HG03378 (cell line): ENCODE measurements at regions not wholly inside any gene's neighbourhood (a gene's known extent, or its start where the extent isn't known, plus 50 kb on each side); places are given as distances from the start of the nearest gene placed in this dataset.
"Not testable (repeated sequence)": the region's sequence is repeated elsewhere in the genome, so short reads cannot be mapped to it uniquely, and the experiment has no call there.

Experiments
- ATAC-seq: cut with Tn5 transposase; IDR thresholded peaks from one replicate; pipeline ENCODE4 v1.9.1; 2021; ENCODE audit warnings: mild to moderate bottlenecking, moderate library complexity; ENCODE audit not compliant: unreplicated experiment

DNA sequence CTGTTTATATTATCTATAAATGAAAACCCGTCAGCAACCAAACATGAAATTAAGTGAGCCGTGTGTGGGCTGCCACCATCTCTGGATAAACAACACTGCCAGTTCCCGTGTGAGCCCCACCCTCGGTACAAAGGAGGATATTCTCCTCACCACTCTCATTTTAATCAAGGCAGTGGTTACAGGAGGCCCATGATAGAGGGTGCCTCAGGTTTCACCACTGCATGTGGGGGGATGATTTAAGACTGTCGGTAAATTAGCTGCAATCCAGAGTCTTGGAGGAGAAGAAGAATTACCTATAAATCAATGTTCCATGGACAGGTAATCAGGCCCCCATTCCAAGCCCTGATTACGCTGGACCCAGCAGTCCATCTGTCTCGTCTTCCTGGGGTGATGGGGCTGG lies 361.6 kb upstream of the SULF2 start:
- no peak for ATAC-seq

DNA sequence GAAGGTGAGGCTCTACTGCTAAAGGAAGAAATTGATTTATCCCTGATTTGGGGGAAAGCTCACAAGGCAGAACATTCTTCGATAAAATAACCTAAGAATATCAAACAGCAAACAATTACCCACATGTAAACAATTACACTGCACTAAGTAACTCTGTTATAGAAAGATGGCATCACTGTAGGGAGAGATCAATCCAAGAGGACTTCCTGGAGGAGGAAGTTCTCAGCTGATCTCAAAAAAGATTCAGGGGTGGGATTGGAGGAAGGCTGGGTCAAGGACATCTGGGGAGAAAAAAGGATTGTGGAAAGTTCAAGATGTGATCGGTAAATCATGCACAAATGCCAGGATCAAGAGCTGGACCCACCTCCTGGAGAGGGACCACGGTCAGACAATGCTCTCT lies 361.0 kb upstream of the SULF2 start:
- ATAC-seq: no peak

DNA sequence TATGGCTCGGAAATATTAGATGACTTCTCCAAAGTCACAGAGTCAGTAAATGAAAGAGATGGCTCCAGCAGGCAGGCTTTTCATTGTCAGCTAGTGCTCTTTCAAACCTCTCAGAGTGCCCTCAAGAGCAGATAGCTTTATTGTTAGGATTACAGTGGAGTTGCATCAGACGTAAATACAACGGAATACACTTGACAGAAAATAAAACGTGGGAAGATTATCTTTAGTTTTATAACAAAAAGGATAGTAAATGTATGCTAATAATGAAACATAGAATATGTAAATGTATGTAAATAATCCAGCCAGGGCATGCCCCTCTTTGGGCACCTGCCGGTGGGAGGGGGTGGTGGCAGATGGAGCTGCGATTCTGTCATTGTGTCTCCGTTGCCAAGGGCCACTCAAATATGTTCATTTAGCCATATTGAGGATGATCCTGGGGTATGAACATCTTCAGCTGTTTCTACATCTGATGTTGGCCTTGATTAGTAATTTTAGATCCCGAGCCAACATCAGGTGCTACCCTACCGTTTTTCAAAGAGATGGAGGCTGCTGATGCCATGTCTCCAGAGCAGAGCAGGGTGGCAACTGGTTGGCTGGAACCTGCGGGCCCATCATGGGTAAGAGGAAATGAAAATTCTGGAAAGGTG lies 358.3 kb upstream of the SULF2 start:
- ATAC-seq: no peak

DNA sequence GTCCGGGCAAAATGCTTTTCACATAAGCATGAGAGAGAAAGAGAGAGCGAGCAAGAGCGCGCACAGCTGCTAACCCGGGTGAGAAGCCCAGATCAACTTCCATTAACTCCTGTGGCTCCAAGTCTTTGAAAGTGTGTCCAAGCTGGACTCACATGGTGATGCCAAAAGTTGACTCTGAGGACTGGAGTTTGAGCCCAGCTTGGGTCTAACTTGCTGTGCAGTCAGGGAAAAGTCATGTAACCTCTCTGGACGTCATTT lies 357.2 kb upstream of the SULF2 start:
- no peak for ATAC-seq

DNA sequence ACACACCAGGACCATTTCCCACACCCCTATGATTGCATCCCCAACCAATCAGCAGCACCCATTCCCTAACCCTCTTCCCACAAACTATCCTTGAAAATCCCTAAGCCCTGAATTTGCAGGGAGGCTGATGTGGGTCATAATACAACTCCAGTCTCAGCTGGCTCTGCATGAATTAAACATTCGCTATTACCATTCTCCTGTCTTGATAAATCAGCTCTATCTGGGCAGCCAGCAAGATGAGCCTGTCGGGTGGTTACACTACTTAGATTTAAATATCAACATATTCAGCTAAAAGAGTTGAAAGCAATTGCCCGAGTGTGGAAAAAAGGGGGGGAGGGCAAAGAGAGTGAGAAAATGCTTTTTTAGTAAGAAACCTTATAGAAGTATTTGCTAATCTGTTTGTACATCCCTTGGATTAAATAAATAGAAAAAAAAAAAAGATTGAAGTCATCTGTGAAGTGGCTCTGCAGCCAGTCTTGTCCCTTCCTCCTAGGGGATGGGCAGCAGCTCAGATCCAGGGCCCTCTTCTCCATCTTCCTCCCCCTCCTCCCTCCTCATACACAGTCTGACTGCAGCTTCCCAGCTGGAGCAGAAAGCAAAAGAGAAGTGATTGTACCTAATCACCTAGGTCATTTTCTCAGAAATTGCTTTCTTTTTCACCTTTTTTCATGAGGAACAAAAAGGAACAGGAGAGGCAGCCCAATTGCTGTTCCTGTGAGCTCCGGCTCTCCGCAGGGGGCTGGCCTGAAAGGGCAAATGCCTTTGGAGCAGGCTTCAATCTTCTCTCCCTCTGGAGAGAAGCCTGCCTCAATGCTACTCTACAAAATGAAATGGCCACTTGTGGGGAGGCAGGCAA lies 356.6 kb upstream of the SULF2 start:
- no peak for ATAC-seq

DNA sequence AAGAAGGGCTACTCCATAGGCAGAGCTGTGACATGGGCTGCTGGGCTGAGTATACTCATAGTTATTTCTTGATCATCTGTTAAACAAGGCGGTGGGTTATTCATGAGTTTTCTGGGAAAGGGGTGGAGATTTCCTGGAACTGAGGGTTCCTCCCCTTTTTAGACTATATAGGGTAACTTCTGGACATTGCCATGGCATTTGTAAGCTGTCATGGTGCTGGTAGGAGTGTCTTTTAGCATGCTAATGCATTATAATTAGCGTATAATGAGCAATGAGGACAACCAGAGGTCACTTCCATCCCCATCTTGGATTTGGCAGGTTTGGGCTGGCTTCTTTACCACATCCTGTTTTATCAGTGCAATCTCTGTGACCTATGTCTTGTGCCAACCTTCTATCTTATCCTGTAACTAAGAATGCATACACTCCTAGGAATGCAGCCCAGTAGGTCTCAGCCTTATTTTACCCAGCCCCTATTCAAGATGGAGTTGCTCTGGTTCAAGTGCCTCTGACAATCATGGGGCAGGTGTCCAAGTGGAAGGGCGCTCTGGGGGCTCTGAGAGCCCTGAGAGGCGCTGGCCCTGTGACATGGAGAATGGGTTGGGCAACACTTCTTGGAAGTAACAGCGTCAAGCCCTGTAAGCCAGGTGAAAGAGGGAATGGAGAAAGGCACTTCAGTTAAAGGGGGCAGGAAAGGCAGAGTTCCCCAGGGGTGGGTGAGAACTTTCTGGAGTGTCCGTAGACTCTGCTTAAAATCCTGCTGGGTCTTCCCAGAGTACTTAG lies 354.2 kb upstream of the SULF2 start:
- no peak for ATAC-seq

DNA sequence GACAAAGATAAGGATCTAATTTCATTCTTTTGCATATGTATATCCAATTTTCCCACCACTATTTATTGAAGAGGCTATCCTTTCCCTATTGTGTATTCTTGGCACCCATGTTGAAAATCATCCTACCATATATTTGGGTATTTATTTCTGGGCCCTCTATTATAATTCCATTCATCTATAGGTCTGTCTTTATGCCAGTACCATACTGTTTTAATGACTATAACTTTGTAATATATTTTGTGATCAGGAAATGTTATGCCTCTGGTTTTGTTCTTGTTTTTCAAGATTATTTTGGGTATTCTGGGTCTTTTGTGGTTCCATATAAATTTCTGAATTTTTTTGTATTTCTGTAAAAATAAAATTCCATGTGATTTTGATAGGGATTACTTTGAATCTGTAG lies 347.6 kb upstream of the SULF2 start:
- no peak for ATAC-seq

DNA sequence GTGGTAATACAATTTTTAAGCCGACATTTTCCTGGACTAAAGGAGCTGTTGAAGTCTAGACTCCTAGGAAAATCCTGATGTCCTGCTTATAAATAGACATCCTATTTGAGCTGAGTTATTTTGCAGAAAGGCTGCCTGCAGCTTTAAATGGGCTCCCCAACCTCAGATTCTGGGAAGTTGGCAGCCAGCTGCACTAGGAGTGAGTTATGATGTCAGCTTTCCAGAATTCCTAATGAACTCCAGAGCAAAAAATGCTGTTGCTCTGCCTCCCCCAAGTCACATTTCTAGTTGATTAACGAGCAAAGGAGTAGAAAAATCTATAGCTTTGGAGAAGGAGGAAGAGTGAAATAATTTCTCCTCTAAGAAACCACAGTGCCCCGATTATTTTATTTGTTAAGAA lies 346.3 kb upstream of the SULF2 start:
- ATAC-seq: no peak

DNA sequence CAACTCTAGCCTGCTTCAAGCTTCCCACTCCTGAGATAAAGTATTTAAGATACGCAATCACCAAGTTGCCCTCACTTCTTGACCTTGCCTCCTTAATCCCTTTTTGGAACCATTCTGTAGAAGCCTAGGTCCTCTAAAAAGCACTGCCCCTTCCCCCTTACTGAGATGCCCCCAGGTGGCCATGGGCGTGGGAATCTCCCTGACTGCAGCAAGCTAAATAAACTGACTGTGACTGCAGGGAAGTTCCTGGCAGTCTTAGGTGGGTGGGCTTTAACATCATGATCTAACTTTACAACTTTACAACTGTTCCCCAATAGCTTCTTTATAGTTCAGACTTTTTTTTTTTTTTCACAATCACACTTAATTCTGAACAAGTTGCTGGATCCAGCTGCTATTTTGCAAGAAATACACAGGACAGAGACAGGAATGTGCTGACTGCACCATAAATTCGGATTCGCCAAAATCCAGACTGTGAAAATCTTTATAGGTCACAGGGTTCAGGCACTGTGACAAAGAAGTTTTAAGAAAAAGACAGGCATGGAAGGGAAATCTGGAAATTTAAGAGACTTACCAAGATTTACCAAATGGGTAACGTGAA lies 344.2 kb upstream of the SULF2 start:
- no peak for ATAC-seq

DNA sequence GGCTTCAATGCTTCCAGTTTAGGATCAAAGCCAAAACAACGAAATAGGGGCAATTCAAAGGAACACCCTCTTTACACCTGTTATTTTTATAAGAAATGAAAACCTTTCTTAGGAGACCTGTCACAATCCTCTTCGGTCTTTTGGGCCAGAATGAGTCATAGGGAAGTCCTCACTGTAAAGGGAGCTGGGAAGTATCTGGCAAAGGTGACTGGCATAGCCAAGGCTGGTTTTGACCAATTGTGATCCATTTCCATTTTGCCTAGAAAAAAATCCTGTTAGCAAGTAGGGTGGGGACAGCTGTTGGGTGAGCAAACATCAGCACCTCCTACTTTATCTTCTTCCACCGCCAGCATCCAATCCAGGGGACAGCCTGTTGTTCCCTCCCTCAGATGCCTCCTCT lies 343.2 kb upstream of the SULF2 start:
- ATAC-seq: no peak

DNA sequence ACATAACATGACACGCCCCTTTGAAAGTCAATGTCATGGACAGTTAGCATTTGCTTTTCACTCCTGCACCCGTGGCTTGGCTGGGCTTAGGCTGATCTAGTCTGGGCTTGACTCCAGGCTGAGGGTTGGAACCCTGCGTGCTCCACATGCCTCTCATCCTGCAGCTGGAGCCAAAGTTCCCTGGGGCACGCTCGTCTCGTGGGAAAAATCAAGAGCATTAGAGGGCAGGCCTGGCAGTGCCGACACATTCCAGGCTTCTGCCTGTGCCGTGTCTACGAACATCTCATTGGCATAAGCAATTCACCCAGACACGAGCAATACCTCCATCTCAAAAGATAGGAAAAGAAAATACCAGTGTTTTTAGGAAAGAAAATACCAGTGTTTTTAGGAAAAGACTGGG lies 342.7 kb upstream of the SULF2 start:
- not testable (repeated sequence) for ATAC-seq

DNA sequence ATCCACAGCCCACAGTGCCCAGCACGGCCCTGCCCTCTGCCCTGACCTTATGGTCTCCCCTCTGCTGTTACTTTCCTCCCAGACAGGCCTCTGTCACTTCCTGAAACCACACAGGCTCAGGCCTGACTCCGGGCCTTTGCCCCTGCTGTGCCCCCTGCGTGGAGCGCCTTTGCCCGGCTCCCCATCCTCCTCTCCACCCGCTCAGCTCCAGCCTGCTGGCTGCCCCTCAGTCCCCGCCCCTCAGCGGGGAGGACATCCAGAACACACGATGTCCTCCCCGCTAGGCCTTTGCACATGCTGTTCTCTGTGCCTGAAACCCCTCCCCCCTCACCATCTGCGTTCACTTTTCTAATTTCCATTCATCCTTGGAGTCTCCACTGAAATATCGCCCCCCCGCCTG lies 341.9 kb upstream of the SULF2 start:
- not testable (repeated sequence) for ATAC-seq

DNA sequence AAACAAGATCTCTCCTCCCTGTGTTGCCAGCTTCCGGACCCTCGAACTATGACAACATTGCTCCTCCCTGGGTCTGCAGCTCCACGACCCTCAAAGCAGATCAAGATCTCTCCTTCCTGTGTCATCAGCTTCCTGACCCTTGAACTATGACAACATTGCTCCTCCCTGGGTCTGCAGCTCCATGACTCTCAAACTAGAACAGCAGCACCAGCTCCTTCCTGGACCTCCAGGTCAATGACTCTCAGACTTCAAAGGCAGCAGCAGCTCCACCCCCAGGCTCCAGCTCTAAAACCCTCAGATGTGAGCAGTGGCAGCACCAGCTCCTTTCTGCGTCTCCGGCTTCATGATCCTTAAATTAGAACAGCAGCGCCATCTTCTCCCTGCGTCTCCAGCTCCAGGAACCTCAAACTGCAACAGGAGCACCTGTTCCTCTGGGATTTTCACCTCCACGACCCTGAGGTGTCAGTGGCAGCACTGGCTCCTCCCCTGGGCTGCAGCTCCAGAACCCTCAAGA lies 341.0 kb upstream of the SULF2 start:
- no peak for ATAC-seq

DNA sequence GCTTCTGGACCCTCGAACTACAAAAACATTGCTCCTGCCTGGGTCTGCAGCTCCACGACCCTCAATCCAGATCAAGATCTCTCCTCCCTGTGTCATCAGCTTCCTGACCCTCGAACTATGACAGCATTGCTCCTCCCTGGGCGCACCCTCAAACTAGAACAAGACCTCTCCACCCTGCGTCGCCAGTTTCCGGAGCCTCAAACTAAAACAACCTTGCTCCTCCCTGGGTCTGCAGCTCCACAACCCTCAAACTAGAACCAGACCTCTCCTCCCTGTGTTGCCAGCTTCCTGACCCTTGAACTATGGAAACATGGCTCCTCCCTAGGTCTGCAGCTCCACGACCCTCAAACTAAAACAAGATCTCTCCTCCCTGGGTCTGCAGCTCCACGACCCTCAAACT lies 339.7 kb upstream of the SULF2 start:
- no peak for ATAC-seq

DNA sequence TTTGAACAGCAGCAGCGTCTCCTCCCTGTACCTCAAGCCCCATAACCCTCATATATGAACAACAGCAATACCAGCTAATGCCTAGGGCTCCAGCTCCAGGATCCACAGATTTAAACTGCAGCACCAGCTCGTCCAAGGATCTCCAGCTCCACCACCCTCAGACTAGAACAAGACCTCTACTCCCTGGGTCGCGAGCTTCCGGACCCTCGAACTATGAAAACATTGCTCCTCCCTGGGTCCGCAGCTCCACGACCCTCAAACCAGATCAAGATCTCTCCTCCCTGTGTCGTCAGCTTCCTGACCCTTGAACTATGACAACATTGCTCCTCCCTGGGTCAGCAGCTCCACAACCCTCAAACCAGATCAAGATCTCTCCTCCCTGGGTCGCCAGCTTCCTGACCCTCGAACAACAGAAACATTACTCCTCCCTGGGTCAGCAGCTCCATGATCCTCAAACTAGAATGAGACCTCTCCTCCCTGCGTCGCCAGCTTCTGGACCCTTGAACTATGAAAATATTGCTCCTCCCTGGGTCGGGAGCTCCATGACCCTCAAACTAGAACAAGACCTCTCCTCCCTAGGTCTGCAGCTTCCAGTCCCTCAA lies 339.0 kb upstream of the SULF2 start:
- ATAC-seq: no peak

DNA sequence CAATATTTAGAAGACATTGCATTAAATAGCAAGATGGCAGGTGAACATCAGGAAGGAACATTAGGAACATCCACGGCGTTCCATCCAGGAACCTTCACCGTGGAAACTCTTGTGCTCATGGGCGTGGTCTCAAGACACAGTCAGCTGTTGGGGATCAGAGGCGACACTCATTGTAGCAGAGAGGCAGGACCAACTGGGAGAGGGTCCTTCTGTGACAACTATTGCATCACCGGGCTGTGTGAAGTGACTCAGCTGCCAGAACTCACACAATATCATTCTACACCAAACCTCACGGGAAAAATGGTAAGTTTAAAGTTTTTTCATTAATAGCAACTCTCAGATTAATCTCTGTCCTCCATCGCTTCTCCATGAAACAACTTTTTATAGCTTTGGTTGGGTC lies 334.8 kb upstream of the SULF2 start:
- no peak for ATAC-seq

DNA sequence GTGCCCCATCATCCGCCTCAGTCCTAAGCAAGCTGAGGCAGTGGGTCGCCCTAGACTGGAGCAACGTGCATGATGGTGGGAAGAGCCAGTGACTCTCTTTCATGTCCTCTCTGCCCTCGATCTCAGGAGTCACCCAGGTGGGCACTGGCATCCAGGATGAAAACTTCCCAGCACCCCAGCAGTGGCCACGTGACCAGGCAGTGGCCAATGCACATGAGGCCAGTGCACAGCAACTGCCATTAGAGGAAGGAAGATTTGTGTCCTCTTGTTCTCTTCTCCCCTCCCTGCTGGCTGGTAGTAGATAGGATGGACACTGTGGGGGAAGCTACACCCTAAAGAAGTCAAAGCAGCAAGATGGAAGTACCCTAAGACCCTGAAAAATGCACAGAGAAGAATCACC lies 334.1 kb upstream of the SULF2 start:
- not testable (repeated sequence) for ATAC-seq

DNA sequence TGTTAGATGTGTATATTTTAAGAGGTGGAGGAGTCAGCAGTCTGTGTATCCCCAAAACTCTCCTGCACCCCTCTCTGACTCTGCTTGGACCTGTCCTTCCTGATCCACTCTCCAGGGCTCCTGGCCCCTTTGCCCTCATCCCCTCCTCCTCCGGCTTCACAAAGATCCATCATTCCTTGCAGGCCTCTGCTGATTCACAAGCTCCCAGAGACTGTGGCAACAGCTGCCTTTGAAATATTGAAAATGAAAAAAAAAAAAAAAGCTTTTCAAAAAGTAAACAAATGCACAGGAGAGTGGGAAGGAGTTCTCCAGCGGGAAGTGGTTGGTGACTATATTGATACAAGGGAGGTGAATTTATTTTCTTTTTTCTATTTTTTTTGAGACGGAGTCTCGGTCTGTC lies 330.2 kb upstream of the SULF2 start:
- no peak for ATAC-seq

DNA sequence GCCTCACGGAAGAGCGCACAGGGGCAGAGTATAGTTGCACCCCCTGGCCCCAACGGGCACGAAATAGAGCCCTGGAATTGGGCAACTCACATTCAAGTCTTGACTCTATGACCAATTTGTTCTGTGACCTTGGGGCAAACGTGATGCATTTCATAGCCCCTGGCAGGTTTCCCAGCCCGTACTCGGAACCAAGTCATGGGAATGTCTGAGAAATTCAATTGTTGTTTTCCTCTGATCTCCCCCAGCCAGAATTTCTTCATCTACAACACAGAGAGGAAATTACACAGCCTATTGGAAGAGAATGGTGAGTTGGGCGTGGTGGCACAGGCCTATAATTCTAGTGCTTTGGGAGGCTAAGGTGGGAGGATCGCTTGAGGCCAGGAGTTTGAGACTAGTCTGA lies 322.3 kb upstream of the SULF2 start:
- ATAC-seq: no peak

DNA sequence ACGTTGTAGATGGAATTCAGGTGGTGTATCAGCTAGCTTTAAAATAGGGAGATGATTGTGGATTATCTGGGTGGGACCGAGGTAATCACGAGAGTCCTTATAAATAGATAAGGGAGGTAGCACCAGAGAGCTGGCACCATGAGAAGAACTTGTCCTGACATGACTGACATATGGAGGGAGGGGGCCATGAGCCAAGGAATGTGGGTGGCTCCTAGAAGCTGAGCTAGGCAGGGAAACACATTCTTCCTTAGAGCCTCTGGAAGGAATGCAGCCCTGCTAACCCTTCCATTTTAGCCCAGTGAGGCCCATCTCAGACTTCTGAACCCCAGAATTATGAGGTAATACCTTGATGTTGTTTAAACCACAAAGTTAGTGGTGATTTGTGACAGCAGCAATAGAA lies 321.1 kb upstream of the SULF2 start:
- no peak for ATAC-seq

DNA sequence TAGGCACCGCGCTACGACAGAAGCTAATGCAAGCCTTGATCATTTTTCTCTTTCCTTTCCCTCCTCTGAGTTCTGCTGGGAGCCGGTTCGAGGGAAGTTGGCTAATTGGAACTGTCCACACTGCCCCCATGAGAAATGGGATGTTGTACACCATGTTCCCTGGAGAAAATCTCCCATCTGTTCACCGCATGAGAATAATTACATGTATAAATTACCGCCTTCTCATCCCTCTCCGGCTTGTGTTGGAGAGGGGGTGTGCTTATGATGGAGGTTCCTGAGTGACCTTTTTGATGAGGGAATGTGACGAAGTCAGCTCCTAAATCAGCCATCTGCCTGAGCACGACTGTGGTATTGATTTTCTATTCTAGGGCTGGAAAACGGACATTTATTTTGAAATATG lies 320.2 kb upstream of the SULF2 start:
- no peak for ATAC-seq
